ENCODE measurements at regions not wholly inside any gene's neighbourhood (a gene's known extent, or its start where the extent isn't known, plus 50 kb on each side); places are given as distances from the start of the nearest gene placed in this dataset.
"Not testable (repeated sequence)": the region's sequence is repeated elsewhere in the genome, so short reads cannot be mapped to it uniquely, and the experiment has no call there.

GRCh38 chr10:33703501-33704213, 369.2 kb upstream of the NRP1 start:
- peak; percentile 68 for DNase-seq (ENCODE audit: low read depth)

DNA sequence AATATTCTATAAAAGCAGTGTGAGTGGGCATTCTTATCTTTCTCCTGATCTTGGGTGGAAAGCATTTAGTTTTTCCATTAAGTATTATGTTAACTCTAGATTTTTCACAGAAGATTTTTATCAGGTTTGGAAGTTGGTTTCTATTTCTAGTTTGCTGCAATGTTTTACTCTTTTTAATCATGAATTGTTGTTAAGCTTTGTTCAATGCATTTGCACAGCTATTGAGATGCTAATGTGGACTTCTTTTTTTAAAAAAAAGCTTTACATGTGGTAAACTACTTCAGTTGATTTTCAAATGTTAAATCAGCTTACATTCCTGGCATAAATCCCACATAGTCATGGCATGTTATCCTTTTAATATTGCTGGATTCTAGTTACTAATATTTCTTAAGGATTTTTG, 363.6 kb upstream of the NRP1 start:
- no peak for DNase-seq (ENCODE audit: low read depth)

- no peak for DNase-seq (ENCODE audit: low read depth)
Measured at GRCh38 chr10:33697016-33697415, 362.5 kb upstream of the NRP1 start.

GRCh38 chr10:33695536-33695935, 361.1 kb upstream of the NRP1 start:
- no peak for DNase-seq (ENCODE audit: low read depth)

DNA sequence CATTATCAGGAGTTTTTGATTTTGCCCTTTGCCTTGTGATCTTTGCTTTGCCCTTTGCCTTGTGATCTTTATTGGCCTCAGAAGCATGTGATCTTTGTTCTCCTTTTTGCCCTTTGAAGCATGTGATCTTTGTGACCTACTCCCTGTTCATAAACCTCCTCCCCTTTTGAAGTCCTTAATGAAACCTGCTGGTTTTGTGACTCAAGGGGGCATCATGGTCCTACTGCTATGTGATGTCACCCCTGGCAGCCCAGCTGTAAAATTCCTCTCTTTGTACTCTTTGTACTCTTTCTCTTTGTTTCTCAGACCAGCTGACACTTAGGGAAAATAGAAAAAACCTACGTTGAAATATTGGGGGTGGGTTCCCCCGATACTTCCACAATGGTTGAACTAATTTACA, 356.1 kb upstream of the NRP1 start:
- not testable (repeated sequence) for DNase-seq (ENCODE audit: low read depth)

DNA sequence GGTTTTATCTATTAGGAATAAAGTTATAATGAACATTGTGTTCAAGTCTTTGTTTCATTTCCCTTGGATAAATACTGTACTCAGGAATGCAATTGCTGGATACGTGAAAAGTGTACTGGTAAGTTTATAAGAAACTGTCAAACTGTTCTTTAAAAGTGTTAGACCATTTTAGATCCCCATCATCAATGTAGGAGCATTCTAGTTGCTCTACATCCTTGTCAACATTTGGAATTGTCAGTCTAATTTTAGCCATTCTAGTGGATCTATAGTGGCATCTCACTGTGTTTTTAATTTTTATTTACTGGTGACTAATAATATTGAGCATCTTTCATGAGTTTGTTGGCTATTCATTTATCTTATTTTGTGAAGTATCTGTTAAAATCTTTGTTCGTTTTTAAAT, 354.0 kb upstream of the NRP1 start:
- no peak for DNase-seq (ENCODE audit: low read depth)

- DNase-seq (ENCODE audit: low read depth), result no peak
Measured at GRCh38 chr10:33684211-33684611, 349.7 kb upstream of the NRP1 start.

DNA sequence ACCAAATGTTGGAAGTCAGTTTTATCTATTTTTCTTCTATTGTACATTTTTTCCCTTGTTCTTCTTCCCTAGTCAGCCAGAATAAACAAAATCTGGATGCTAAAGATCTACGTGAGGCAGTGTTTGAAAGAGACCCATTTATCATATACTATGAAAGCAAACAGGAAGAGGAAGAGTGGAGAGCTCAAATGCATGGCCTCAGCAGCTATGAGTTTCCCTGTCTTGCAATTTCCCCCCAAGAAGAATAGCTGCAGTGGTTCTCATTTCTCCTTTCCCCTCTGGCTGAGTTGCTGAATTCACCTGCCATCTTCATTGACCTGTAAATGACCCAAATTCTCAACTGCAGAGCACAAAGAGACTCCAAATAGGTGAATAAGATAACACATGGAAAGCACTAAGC, 347.1 kb upstream of the NRP1 start:
- DNase-seq (ENCODE audit: low read depth), result no peak

GRCh38 chr10:33680036-33680435, 345.6 kb upstream of the NRP1 start:
- no peak for DNase-seq (ENCODE audit: low read depth)

DNA sequence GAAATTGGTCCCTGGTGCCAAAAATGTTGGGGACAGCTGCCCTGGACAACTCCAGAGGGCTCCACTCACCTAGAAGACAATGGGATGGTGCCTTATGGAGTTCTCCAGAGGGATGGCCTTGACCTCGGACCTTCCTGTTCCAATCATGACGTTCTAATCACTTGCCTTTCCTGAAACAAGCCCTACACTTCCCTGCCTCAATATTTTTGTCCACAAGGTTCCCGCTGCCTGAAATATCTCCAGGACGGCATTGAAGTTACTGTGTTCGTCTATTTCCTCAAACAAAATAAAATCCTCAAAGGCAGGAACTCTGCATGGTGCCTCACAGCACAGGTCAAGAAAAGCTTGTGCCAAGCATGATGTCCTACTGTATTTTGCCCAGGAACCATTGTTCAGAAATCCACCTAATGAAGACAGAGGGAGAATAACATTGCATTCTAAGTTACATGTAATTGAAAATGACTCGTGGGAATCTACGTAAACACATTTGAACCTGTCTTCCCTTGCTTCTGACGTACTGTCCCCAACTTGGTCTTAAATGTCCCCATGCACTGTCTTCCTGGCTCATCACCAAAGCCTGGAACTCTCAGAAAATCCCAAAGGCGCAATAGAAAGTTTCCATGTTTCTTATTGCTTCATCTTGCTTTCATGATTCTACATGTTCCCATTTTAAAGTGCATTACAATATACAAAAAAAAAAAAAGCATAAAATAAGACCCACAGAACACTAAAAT, 342.3 kb upstream of the NRP1 start:
- no peak for DNase-seq (ENCODE audit: low read depth)

DNA sequence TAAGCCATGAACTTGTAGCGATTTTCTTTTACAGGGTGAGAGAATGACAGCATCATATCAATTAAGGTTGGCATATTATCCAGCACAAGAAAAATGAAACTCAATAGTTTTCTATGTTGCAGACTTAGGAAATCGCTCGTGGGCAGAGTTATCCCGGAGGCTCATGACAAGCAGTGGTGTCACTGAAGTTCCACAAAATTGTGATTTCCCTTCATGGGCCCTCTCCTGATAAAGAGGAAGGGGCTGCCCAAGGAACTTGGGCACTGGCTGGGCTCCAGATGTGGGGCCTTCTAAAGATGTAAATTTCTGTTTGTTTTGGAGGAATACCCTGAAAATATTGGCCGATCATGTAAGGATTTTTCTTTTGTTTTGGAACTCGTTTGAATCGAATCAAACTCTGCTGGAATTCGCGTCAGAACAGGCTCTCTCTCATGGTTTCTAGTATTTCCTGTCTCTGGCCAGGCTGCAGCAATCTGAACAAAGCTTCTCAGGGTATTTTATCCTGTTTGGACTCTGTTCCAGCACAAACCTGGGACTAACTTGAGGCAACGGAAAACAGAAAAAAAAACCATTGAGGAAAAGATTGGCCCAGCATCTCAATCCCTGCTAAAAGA, 340.6 kb upstream of the NRP1 start:
- DNase-seq (ENCODE audit: low read depth), result no peak

GRCh38 chr10:33674491-33674890, 340.0 kb upstream of the NRP1 start:
- DNase-seq (ENCODE audit: low read depth), result no peak

- DNase-seq (ENCODE audit: low read depth), result no peak
Measured at GRCh38 chr10:33673839-33674415, 339.5 kb upstream of the NRP1 start.

- DNase-seq (ENCODE audit: low read depth), result no peak
Measured at GRCh38 chr10:33669904-33670303, 335.4 kb upstream of the NRP1 start.

- DNase-seq (ENCODE audit: low read depth), result no peak
Measured at GRCh38 chr10:33666686-33667480, 332.4 kb upstream of the NRP1 start.

GRCh38 chr10:33665501-33665900, 331.0 kb upstream of the NRP1 start:
- no peak for DNase-seq (ENCODE audit: low read depth)

GRCh38 chr10:33664070-33664469, 329.6 kb upstream of the NRP1 start:
- DNase-seq (ENCODE audit: low read depth), result no peak

DNA sequence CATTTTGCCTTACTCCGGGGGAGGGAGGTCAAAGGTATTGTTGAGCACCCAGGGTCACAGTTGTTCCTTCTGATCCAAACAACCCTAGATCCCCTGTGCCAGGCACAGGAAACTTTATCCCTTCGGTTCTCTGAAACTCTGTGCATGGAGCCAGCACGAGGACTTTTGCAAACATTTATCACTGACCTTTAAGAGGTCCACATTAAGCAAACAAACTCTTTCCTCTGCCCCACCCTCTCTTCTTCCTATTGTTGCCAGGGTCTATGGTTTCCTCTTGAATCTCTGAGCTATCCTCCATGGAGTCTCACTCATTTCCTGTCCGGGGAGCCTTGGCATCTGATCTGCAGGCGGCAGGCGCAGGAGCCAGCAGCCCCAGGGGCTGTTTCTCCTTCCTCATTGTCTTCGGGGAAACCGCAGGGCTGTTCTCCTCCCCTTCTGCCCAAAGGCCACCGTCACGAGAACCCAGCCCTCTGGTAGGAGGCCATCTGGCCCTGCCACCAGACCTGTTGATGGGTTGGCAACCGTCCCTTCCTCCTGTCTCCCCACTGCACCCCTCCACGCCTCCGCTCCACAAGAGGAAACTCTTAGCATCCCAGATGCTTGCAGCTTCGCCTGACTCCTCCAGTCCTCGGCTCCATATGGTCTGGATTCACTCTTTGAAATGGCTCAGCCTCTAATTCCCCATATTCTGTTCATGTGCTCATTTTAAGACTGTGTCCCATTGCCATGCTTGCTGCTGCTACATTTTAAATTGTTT, 327.3 kb upstream of the NRP1 start:
- DNase-seq (ENCODE audit: low read depth), result peak; percentile 88

GRCh38 chr10:33660329-33660728, 325.9 kb upstream of the NRP1 start:
- DNase-seq (ENCODE audit: low read depth), result no peak

DNA sequence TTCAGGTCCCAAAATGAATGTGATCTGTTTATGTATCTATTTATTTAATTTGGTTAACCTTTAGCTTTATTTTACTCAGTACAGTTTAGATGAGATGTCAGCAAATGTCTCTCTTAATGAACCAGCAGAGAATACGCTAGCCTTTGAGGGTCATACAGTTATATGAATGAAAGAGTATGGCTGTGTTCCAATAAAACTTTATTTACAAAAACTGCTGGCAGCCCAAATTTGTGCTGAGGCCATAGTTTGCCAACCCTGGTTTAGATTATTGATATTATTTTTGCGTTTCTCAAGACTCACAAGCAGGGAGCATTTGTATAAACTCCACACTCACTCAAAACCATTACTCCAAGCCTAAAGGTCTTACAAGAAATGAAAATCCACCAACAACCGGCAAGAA, 323.4 kb upstream of the NRP1 start:
- DNase-seq (ENCODE audit: low read depth), result no peak

- no peak for DNase-seq (ENCODE audit: low read depth)
Measured at GRCh38 chr10:33657154-33657908, 322.9 kb upstream of the NRP1 start.

Measured in GM04504 (cell line).